PFSK-1 (cell line): ENCODE measurements at regions not wholly inside any gene's neighbourhood (a gene's known extent, or its start where the extent isn't known, plus 50 kb on each side); places are given as distances from the start of the nearest gene placed in this dataset.

Source experiments
- FOXP2 ChIP-seq: optimal IDR thresholded peaks from 2 replicates; pipeline ENCODE3; 2011; ENCODE audit warnings: borderline replicate concordance, control low read depth, inconsistent platforms; ENCODE audit not compliant: insufficient read depth; ENCODE audit errors: extremely low read length, extremely low read depth
- POLR2AphosphoS5 ChIP-seq: IDR thresholded peaks from 2 replicates; pipeline ENCODE4 v1.6.1; 2012; ENCODE audit warnings: low read depth, mild to moderate bottlenecking, control low read depth, low read length, moderate library complexity
- REST ChIP-seq, 2 experiments: IDR thresholded peaks; 2 replicates each; pipeline versions ENCODE4 v1.6.1 to v1.8.0; 2011 to 2012; ENCODE audit warnings: low read depth in 2 of 2, low read length in 2 of 2, control low read depth in 1 of 2, inconsistent platforms in 1 of 2, mild to moderate bottlenecking in 1 of 2, moderate library complexity in 1 of 2; ENCODE audit not compliant: insufficient read depth in 1 of 2
- SIN3A ChIP-seq: IDR thresholded peaks from 2 replicates; pipeline ENCODE4 v1.6.1; 2012; ENCODE audit warnings: mild to moderate bottlenecking, low read length, moderate library complexity, borderline replicate concordance; ENCODE audit not compliant: insufficient read depth
- TAF1 ChIP-seq: IDR thresholded peaks from 2 replicates; pipeline ENCODE4 v1.6.1; 2012; ENCODE audit warnings: low read length, control low read depth, borderline replicate concordance; ENCODE audit not compliant: insufficient read depth

DNA sequence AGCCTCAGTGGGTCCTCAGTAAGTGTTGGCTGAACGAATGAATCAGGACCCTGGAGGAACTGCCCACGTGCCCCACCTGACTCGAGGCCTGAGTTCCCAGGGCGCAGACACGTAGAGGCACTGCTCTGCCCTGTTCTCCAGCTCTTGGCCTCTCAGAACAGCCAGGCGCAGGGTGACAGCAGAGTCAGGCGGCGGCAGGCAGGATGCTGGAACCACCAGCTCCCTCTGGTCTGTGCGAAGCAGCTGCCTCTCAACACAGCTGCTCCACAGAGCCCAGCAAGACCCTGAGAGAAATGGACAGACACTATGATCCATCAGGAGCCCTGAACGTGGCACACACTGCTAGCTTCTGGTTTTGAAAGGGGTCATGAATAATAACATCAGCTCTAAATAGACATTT, 53.1 kb upstream of the BCO1 start:
- no peak for TF ChIP-seq SIN3A
- TF ChIP-seq FOXP2, result no peak
- no peak for TF ChIP-seq TAF1
- TF ChIP-seq REST (IDR thresholded peaks at IDR 0.05; ENCODE audit: insufficient read depth in 1 of 2, low read depth in 2 of 2, low read length in 2 of 2), result no peak
- TF ChIP-seq POLR2AphosphoS5, result no peak

- TF ChIP-seq REST (IDR thresholded peaks at IDR 0.05; ENCODE audit: insufficient read depth in 1 of 2, low read depth in 2 of 2, low read length in 2 of 2) (no peak), POLR2AphosphoS5 (no peak), FOXP2 (no peak), TAF1 (no peak), SIN3A (no peak)
Measured at GRCh38 chr16:81181013-81181720, 57.3 kb upstream of the BCO1 start.

GRCh38 chr16:81180578-81180977, 57.9 kb upstream of the BCO1 start:
- TF ChIP-seq POLR2AphosphoS5 (no peak), FOXP2 (no peak), SIN3A (no peak), REST (IDR thresholded peaks at IDR 0.05; ENCODE audit: insufficient read depth in 1 of 2, low read depth in 2 of 2, low read length in 2 of 2) (no peak), TAF1 (no peak)

GRCh38 chr16:81179219-81179618, 59.3 kb upstream of the BCO1 start:
- TF ChIP-seq POLR2AphosphoS5 (no peak), REST (IDR thresholded peaks at IDR 0.05; ENCODE audit: insufficient read depth in 1 of 2, low read depth in 2 of 2, low read length in 2 of 2) (no peak), FOXP2 (no peak), SIN3A (no peak), TAF1 (no peak)

DNA sequence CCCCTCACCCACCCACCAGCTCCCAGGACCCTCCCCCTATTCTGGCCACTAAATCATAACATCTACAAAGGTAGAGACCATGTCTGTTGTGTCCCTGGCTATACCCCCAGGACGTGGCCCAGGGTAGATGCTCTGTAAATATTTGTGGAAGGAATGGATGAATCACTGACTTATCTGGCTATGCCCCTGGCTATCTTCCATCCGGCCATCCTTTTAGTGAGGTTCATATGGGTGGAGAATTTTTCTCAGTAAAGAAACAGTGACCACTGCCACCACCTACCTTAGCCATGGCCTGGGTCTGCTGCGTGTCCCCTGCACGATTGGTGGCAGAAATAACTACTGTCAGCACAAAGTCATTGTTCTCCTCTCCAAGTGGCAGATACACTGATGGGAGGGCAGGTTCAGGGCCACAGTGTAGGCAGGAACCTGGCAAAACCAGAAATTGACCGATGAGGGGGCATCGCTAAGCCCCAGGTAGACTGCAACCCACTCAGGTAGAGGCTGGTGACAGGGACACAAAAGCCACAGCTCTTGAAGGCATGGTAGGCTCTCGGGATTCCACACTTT, 63.1 kb upstream of the BCO1 start:
- TF ChIP-seq FOXP2, result no peak
- no peak for TF ChIP-seq TAF1
- no peak for TF ChIP-seq POLR2AphosphoS5
- no peak for TF ChIP-seq SIN3A
- no peak for TF ChIP-seq REST (IDR thresholded peaks at IDR 0.05; ENCODE audit: insufficient read depth in 1 of 2, low read depth in 2 of 2, low read length in 2 of 2)
